ENCODE measurements at regions not wholly inside any gene's neighbourhood (a gene's known extent, or its start where the extent isn't known, plus 50 kb on each side); places are given as distances from the start of the nearest gene placed in this dataset.

DNA sequence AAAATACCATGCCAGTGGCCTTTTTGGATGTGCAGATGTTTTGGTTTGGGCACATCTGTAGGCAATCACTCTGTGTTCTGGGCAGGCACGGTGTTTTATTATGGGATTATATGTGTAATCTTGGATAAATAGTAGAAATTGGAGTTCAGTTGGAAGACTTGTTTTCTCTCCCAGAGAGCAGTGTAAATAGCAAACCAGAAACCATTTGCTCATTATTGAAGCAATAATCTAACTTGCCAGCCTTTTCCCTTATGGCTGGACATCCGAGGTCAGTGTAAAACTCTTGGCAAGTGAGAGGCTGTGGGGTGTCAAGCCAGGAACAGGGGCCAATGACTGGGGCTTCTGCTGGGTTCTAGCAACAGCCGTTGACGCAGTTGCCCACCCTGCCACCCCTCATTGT is 69.9 kb downstream of the IRX3 start:
- no peaks in the 10 kb centered on the region for H3K36me3 ChIP-seq
- peaks cover 9% of the 10 kb centered on the region for H3K4me1 ChIP-seq (ENCODE audit: low read depth)
- TF ChIP-seq CTCF (IDR thresholded peaks at IDR 0.05; ENCODE audit: low read depth, low read length) = no peak
- no peaks in the 10 kb centered on the region for H3K27me3 ChIP-seq
- H3K4me3 ChIP-seq = no peak overlapping the region
- DNase-seq (ENCODE audit: low read depth in 1 of 2, low spot score in 1 of 2) = no peak
- H3K9me3 ChIP-seq (ENCODE audit: low read depth) = no peaks in the 10 kb centered on the region
- no peak overlapping the region for H3K27ac ChIP-seq

GRCh38 chr16:54216268-54216667 is 70.3 kb downstream of the IRX3 start:
- Histone ChIP-seq H3K36me3 (no peaks in the 10 kb centered on the region), H3K4me1 (ENCODE audit: low read depth) (peaks cover 9% of the 10 kb centered on the region), H3K4me3 (no peak overlapping the region), H3K27me3 (no peaks in the 10 kb centered on the region), H3K27ac (no peak overlapping the region), H3K9me3 (ENCODE audit: low read depth) (no peaks in the 10 kb centered on the region)
- peak; percentile 15 to 69 for DNase-seq (ENCODE audit: low read depth in 1 of 2, low spot score in 1 of 2)
- TF ChIP-seq CTCF (IDR thresholded peaks at IDR 0.05; ENCODE audit: low read depth, low read length) = no peak

- Histone ChIP-seq H3K9me3 (ENCODE audit: low read depth) (no peaks in the 10 kb centered on the region), H3K4me3 (no peak overlapping the region), H3K27me3 (no peaks in the 10 kb centered on the region), H3K36me3 (no peaks in the 10 kb centered on the region), H3K27ac (no peak overlapping the region), H3K4me1 (ENCODE audit: low read depth) (peaks cover 9% of the 10 kb centered on the region)
- DNase-seq (ENCODE audit: low read depth in 1 of 2, low spot score in 1 of 2) = no peak
- TF ChIP-seq CTCF (IDR thresholded peaks at IDR 0.05; ENCODE audit: low read depth, low read length) = no peak
Measured at GRCh38 chr16:54215471-54215870, 71.1 kb downstream of the IRX3 start.

- TF ChIP-seq CTCF (IDR thresholded peaks at IDR 0.05; ENCODE audit: low read depth, low read length) = no peak
- no peak overlapping the region for H3K27ac ChIP-seq
Measured at GRCh38 chr16:54213322-54213721, 73.3 kb downstream of the IRX3 start.

GRCh38 chr16:54212893-54213292 is 73.7 kb downstream of the IRX3 start:
- H3K4me1 ChIP-seq (ENCODE audit: low read depth) = peaks cover 9% of the 10 kb centered on the region
- no peaks in the 10 kb centered on the region for H3K9me3 ChIP-seq (ENCODE audit: low read depth)
- H3K36me3 ChIP-seq = no peaks in the 10 kb centered on the region
- H3K27me3 ChIP-seq = no peaks in the 10 kb centered on the region
- TF ChIP-seq CTCF (IDR thresholded peaks at IDR 0.05; ENCODE audit: low read depth, low read length) = no peak
- no peak overlapping the region for H3K27ac ChIP-seq
- no peak for DNase-seq (ENCODE audit: low read depth in 1 of 2, low spot score in 1 of 2)
- H3K4me3 ChIP-seq = no peak overlapping the region

More at GRCh38 chr16:54213322-54213721, 73.3 kb downstream of the IRX3 start:
- no peaks in the 10 kb centered on the region for H3K9me3 ChIP-seq (ENCODE audit: low read depth)
- H3K4me3 ChIP-seq = no peak overlapping the region
- peaks cover 9% of the 10 kb centered on the region for H3K4me1 ChIP-seq (ENCODE audit: low read depth)
- no peaks in the 10 kb centered on the region for H3K36me3 ChIP-seq
- no peak for DNase-seq (ENCODE audit: low read depth in 1 of 2, low spot score in 1 of 2)
- no peaks in the 10 kb centered on the region for H3K27me3 ChIP-seq

DNA sequence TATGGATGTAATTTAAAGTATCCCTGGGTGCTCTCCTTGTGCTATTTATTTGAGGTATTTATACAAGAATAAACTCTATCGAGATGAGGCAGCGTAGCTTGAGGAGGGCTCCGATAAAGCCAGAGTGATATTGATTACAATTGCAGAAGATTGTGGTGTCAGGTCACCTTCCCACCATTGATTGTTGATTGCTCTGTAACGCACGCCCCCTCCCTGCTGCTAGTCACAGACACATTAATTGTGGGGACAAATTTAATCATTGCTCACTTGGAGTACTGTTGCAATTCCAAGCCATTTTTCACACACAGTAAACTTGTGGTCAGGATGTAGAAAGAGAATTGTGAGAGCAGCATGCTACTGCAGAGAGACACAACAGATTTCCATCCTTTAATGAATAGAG is 75.4 kb downstream of the IRX3 start:
- Histone ChIP-seq H3K4me3 (no peak overlapping the region), H3K4me1 (ENCODE audit: low read depth) (peaks cover 9% of the 10 kb centered on the region), H3K9me3 (ENCODE audit: low read depth) (no peaks in the 10 kb centered on the region), H3K27me3 (no peaks in the 10 kb centered on the region), H3K27ac (no peak overlapping the region), H3K36me3 (no peaks in the 10 kb centered on the region)
- no peak for TF ChIP-seq CTCF (IDR thresholded peaks at IDR 0.05; ENCODE audit: low read depth, low read length)
- DNase-seq (ENCODE audit: low read depth in 1 of 2, low spot score in 1 of 2) = no peak
